Activated naive CD4-positive, alpha-beta T cell treated with anti-CD3 and anti-CD28 coated beads, Interleukin-2, amount 10 ng/mL, durations not matched to agents 7 days and 5 days (primary cell): ENCODE measurements at regions not wholly inside any gene's neighbourhood (a gene's known extent, or its start where the extent isn't known, plus 50 kb on each side); places are given as distances from the start of the nearest gene placed in this dataset.

ENCODE experiments used
- CTCF ChIA-PET: fragments of 350-600 bp; sonication (Branson Sonifier 250); formaldehyde crosslinking; loops from one replicate; lab custom pipeline; 2021; ENCODE audit warnings: antibody characterized with exemption; lab: Charles Lee
- DNase-seq: peaks from one replicate; pipeline ENCODE4 v3.0.0-alpha.2; 2020
- H3K27ac Mint-ChIP-seq: one replicate; pipeline ENCODE4 v1.8.0; 2021; ENCODE audit warnings: mild to moderate bottlenecking, moderate library complexity, mixed read lengths
- H3K27me3 Mint-ChIP-seq: one replicate; pipeline ENCODE4 v1.8.0; 2021; ENCODE audit warnings: mild to moderate bottlenecking, mixed read lengths
- H3K36me3 Mint-ChIP-seq: one replicate; pipeline ENCODE4 v1.8.0; 2021; ENCODE audit warnings: mixed read lengths
- H3K4me1 Mint-ChIP-seq: one replicate; pipeline ENCODE4 v1.8.0; 2021; ENCODE audit warnings: mixed read lengths
- H3K4me3 Mint-ChIP-seq: one replicate; pipeline ENCODE4 v1.8.0; 2021; ENCODE audit warnings: mild to moderate bottlenecking, moderate library complexity, mixed read lengths
- H3K9me3 Mint-ChIP-seq: one replicate; pipeline ENCODE4 v1.8.0; 2021; ENCODE audit warnings: mixed read lengths

DNA sequence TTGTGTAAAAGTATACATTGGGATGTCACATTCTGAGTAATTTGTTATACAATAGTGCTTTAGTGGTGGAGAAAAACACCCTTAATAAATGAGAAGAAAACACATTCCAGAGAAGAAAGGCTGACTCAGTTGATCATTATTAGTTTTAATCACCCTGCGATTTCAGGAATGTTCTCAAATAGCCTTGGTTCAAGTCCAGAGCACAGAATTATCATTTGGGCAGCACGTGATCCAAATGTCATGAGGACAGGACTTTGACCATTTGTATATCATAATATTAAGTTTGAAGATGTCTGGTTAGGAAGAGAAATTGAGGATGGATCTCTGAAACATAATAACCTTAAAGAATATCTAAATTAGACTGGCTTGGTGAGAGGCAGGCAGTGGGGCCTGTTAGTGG, 1434.3 kb upstream of the TENM3 start:
- Mint-ChIP-seq H3K9me3 (no peaks in the 10 kb centered on the region), H3K27me3 (no peaks in the 10 kb centered on the region), H3K27ac (no peak overlapping the region), H3K4me1 (no peaks in the 10 kb centered on the region), H3K4me3 (no peak overlapping the region), H3K36me3 (no peaks in the 10 kb centered on the region)
- CTCF ChIA-PET, result no interaction called here
- no peak for DNase-seq

DNA sequence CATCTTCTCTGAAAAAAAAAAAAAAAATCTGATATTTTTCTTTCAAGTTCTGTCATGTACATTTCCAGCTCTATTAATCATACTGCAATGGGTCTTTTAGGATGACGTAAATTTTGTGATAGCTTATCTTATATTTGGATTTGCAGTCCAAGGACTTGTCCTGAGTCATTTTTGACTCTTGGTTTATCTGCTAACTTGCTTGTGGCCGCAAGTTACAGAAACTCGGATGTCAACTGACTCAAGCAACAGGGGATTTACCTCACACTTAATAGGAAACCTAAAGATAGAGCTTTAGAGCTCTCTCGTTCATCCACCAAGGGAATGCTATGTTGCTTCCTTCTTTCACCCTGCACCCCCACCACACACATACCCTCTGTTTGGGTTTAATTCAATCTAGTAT, 1433.8 kb upstream of the TENM3 start:
- no peaks in the 10 kb centered on the region for H3K9me3 Mint-ChIP-seq

DNA sequence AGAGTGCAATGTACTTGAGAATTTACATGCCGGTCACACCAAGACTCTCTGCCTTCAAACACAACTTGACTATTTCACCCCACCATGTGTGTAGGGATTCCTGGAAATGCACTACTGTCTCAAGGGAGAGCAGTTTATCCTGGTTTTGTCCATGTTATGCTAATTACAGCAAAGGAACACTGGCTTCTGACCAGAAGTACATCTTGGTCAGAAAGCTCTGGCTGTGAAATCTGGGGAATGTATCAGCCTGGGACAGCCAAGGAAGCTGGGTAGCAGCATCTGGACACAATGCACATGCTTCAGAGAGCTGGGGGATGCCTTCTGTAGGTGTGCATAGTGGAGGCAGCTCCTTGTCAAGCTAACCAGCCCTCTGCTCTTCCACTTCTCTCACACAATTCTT, 1432.6 kb upstream of the TENM3 start:
- no peaks in the 10 kb centered on the region for H3K4me1 Mint-ChIP-seq
- no peak overlapping the region for H3K27ac Mint-ChIP-seq
- no peaks in the 10 kb centered on the region for H3K36me3 Mint-ChIP-seq
- H3K4me3 Mint-ChIP-seq, result no peak overlapping the region
- H3K9me3 Mint-ChIP-seq, result no peaks in the 10 kb centered on the region
- CTCF ChIA-PET, result no interaction called here
- no peak for DNase-seq
- H3K27me3 Mint-ChIP-seq, result no peaks in the 10 kb centered on the region

More for the DNA sequence above, 1433.8 kb upstream of the TENM3 start:
- no peak overlapping the region for H3K27ac Mint-ChIP-seq
- CTCF ChIA-PET, result no interaction called here
- no peaks in the 10 kb centered on the region for H3K27me3 Mint-ChIP-seq
- H3K4me3 Mint-ChIP-seq, result no peak overlapping the region
- no peaks in the 10 kb centered on the region for H3K36me3 Mint-ChIP-seq
- no peaks in the 10 kb centered on the region for H3K4me1 Mint-ChIP-seq
- DNase-seq, result no peak

DNA sequence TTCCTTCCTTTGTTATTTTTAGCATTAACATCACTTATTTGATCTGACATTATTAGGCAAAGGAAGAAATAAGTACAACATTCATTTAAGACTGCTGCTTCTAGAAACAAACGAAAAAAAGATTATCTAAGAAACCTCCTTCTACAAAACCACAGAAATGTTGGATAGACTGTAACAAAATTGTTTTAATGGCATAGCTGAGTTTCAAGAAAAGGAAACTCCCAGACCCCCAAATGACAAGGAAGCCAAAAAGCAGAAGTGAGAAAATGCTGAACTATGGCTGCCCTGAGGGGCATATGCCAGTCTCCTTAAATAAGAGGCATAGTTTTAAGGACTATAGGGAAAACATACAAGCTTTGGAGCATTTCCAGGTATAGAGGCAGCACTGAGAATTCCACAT, 1431.6 kb upstream of the TENM3 start:
- Mint-ChIP-seq H3K27me3 (no peaks in the 10 kb centered on the region), H3K4me3 (no peak overlapping the region), H3K36me3 (no peaks in the 10 kb centered on the region), H3K27ac (no peak overlapping the region), H3K4me1 (no peaks in the 10 kb centered on the region), H3K9me3 (no peaks in the 10 kb centered on the region)
- DNase-seq, result no peak
- CTCF ChIA-PET, result no interaction called here

DNA sequence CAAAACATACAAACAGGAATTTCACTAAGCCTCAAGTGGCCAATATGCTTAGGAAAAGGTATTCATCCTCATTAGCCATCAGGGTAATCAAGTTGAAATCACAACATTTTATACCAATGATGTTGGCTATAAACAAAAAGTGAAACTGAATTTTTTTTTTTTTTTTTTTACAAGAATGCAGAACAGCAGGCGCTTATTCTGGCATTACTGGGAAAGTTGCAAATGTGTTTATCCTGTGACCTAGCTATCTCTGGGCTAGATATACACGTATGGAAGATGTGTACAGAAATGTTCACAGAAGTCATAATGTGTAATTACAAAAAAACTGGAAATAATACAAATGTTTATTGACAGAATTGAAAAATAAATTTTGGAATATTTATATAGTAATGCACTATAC, 1430.4 kb upstream of the TENM3 start:
- Mint-ChIP-seq H3K9me3 (no peaks in the 10 kb centered on the region), H3K27me3 (no peaks in the 10 kb centered on the region), H3K27ac (no peak overlapping the region), H3K4me1 (no peaks in the 10 kb centered on the region), H3K4me3 (no peak overlapping the region), H3K36me3 (no peaks in the 10 kb centered on the region)
- CTCF ChIA-PET, result no interaction called here
- DNase-seq, result no peak

DNA sequence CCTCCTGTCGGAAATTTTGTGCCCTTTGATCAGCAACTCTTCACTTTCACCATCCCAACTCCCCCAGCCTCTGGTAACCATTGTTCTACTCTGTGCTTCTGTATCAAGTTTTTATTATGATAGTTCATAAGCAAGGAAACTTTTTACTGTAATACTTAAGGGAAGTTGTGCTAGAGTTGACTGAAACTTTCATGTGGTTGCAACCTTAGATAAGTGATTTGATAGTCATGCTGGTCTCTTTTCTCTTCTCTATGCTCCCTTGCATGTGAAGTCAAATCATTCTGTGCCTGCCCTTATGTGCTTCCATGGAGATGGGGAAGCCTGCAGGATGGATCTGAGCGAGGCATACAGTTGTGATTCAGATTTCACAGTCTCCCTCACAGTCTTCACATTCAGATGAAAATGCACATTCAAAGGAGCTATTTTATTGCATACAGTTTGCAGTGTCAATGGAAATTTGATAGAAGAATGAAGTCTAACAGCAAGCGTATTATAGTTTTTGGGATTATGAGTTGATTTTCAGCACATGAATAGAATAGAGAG, 1428.3 kb upstream of the TENM3 start:
- Mint-ChIP-seq H3K4me1 (no peaks in the 10 kb centered on the region), H3K4me3 (no peak overlapping the region), H3K9me3 (no peaks in the 10 kb centered on the region), H3K36me3 (no peaks in the 10 kb centered on the region), H3K27ac (no peak overlapping the region), H3K27me3 (no peaks in the 10 kb centered on the region)
- no peak for DNase-seq
- CTCF ChIA-PET, result no interaction called here

DNA sequence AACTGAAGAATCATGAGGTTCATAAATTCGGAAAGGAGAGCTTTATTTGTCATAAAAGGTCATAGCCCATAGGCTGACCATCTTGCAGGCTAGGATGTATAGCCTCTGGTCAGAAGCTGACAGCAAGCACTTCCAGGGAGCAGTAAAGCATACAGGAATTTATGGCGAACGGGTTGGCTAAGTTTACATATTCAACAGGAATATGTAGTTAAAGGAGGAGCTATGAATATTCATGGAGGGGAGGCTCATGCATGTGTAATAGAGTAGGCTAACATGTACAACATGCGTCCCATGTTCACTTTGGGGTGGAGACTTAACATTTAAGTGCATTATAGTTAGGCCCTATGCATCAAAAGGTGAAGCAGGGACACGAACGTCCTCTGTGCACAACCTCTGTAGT, 1425.7 kb upstream of the TENM3 start:
- Mint-ChIP-seq H3K27ac (no peak overlapping the region), H3K27me3 (no peaks in the 10 kb centered on the region), H3K9me3 (no peaks in the 10 kb centered on the region), H3K4me1 (no peaks in the 10 kb centered on the region), H3K36me3 (no peaks in the 10 kb centered on the region), H3K4me3 (no peak overlapping the region)
- DNase-seq, result no peak
- CTCF ChIA-PET, result no interaction called here

DNA sequence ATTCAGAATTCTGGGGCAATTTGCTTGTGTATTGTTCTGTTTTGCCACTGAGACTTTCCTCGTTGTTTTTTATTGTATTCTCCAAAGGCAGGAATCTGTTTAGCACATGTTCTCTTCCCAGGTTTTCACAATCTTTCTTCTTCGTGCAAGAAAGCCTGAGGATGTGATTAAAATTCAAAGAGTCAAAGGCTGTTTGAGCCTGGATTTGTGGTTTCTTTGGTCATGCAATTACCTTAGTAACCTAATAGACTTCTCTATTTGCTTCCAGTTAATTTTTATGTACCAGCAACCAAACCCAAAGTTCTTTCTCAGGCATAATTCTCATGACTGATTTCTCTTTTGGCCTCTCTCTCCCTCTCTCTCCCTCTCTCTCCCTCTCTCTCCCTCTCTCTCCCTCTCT, 1420.1 kb upstream of the TENM3 start:
- Mint-ChIP-seq H3K9me3 (no peaks in the 10 kb centered on the region), H3K4me3 (no peak overlapping the region), H3K27ac (no peak overlapping the region), H3K36me3 (no peaks in the 10 kb centered on the region), H3K27me3 (no peaks in the 10 kb centered on the region), H3K4me1 (no peaks in the 10 kb centered on the region)
- CTCF ChIA-PET, result no interaction called here
- DNase-seq, result no peak

DNA sequence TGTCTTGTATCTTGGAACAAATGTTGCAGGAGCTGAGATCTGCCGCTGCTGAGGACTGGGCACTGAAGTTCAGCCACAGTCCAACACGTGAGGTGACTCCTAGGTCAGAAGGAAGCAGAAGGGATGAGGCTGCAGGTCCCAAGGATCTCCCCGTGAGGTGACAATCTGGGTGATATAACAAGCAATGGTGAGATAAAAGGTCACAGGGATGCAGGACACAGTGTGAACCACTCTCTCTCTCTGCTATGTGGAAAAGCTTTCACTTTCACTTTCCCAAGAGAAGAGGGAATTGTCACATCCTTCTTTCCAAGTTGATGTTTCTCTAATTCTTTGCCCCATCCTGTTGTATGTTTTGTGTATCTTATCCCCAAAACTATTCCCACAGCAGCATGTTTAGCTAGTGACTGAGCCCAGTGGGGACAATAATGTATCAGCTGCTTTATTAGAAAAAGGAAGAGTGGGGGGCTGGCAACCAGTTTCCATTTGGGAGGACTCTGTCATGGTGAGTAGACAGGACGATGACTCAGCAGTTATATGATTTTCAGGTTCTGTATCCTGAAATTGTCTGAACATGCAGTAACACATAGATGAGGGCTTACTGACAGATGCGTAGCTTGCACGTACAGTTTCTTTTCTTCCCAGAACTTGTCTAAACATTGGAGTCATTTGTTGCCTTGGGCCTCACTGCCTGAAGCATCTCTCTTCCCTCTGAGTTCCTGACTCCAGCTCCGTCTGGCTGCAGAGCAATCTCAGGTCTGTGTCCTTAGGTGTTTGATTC, 1415.8 kb upstream of the TENM3 start:
- H3K27me3 Mint-ChIP-seq, result no peaks in the 10 kb centered on the region

DNA sequence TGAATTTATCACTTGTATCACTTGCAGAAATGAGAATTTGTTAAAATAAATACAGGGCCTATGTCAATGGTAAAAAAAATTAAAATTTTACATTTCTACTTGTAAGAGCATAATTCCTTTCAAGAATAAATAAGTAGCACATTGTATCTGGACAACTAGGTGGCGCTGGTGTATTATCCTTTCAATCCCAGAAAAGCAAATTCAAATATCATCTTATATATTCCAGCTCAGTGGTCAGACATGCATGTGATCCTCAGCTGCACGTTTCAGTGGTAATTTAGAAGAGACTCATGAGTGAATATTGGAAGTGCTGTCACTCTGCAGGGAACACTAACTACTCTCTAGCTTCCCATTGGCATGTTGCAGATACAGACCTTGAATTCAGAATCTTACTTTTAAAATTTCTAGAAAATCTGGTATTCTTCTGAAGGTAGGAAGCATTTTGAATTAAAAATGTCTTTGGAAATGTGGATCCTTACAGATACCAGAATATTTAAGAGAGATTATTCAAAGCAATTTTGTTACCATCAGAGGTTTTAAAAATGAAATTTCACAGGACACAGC, 1414.7 kb upstream of the TENM3 start:
- Mint-ChIP-seq H3K27ac (no peak overlapping the region), H3K9me3 (no peaks in the 10 kb centered on the region), H3K4me3 (no peak overlapping the region), H3K27me3 (no peaks in the 10 kb centered on the region), H3K36me3 (no peaks in the 10 kb centered on the region), H3K4me1 (no peaks in the 10 kb centered on the region)
- no peak for DNase-seq
- CTCF ChIA-PET, result interaction anchor here (0.7 to 1.4 kb wide), 4 partner anchors 15 to 700 kb away, joined by 3 to 6 read pairs (median 3); no protein-coding TSS in a partner anchor

More for the DNA sequence above, 1415.8 kb upstream of the TENM3 start:
- DNase-seq, result no peak
- CTCF ChIA-PET, result interaction anchor here (0.9 kb wide), 1 partner anchor 164 kb away, joined by 3 read pairs; no protein-coding TSS in a partner anchor
- Mint-ChIP-seq H3K9me3 (no peaks in the 10 kb centered on the region), H3K36me3 (no peaks in the 10 kb centered on the region), H3K27ac (no peak overlapping the region), H3K4me1 (no peaks in the 10 kb centered on the region), H3K4me3 (no peak overlapping the region)

DNA sequence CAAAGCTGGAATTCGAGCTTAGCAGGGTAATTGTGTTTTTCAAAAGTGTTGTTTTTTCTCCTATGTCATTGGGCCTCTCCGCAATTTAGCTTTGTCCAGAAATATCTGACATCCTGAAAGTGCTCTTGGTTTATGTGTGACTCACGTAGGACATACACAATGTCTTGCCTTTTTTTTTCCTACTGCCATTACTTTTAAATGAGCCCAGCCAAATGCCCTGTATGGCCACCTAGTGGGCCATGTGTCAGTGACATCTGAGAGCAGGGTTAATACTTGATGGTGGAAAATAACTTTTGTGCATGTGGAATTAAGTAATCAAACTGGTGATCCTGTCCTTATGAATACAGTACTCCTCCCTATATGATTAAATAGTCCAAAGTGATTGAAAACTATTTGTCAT, 1411.1 kb upstream of the TENM3 start:
- Mint-ChIP-seq H3K36me3 (no peaks in the 10 kb centered on the region), H3K4me3 (no peak overlapping the region), H3K27me3 (no peaks in the 10 kb centered on the region), H3K4me1 (no peaks in the 10 kb centered on the region), H3K9me3 (no peaks in the 10 kb centered on the region), H3K27ac (no peak overlapping the region)
- DNase-seq, result no peak
- CTCF ChIA-PET, result no interaction called here

DNA sequence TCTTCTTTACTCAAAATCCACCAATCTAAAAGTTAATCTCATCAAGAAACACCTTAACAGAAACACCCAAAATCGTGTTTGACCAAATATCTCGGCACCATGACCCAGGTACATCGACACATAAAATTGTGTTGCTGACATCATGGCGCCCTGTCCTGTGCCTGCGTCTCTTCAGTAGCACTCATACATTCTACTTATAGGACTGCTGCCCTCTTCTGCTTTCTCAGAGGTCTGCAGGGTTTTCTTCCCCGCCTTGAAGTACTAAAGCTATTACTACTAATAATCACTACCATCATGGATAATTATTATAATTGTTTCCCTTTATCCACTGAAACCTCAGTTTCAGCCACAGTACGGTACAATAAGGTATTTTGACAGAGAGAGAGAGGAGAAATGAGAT, 1403.1 kb upstream of the TENM3 start:
- H3K36me3 Mint-ChIP-seq, result no peaks in the 10 kb centered on the region
- H3K27ac Mint-ChIP-seq, result no peak overlapping the region
- H3K9me3 Mint-ChIP-seq, result no peaks in the 10 kb centered on the region
- H3K27me3 Mint-ChIP-seq, result no peaks in the 10 kb centered on the region
- H3K4me3 Mint-ChIP-seq, result no peak overlapping the region
- no peak for DNase-seq
- H3K4me1 Mint-ChIP-seq, result no peaks in the 10 kb centered on the region
- CTCF ChIA-PET, result no interaction called here

DNA sequence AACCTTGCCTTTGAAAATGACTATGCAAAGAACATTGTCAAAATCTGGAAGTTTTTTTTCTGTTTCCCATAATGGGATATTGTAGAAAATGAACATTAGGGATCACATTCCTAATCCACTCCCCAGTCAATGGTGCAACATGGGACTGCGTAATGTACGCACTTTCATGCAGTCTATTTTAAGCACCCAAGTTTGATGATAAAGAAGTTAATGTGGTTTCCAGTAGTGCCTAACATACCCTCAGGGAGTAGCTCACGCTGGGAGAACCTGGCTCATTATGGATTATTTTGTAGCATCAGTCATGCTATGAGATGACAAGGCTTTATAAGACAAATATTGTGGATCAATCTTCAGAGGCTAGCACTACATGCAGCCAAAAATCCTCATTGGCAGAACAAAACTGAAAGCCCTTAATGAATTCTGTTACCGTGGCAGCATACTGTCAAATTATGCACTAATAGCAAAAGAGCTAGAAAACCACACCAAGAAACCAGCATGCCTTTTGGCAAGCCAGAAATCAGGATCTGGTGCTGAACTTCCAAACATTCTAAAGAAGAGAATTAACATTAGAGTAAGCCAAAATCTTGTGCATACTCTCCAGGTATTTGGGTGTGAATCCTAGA, 1392.8 kb upstream of the TENM3 start:
- Mint-ChIP-seq H3K27ac (no peak overlapping the region), H3K4me3 (no peak overlapping the region), H3K4me1 (no peaks in the 10 kb centered on the region), H3K36me3 (no peaks in the 10 kb centered on the region), H3K27me3 (no peaks in the 10 kb centered on the region), H3K9me3 (peaks cover 3% of the 10 kb centered on the region)
- CTCF ChIA-PET, result no interaction called here
- no peak for DNase-seq

DNA sequence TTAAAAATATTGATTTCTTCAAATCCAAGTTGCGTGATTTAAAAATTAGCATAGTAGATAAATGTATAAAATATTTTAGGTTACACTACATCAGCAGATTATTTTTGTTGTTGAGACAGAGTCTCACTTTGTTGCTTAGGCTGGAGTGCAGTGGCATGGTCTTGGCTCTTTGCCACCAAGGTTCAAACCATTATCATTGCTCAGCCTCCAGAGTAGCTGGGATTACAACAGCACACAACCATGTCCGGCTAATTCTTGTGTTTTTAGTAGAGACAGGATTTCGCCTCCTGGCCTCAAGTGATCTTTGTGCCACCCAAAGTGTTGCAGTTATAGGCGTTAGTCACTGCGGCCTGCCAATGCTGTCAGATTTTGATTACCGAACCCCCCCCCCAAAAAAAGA, 1390.5 kb upstream of the TENM3 start:
- H3K4me1 Mint-ChIP-seq, result no peaks in the 10 kb centered on the region
- no peak overlapping the region for H3K4me3 Mint-ChIP-seq
- no peaks in the 10 kb centered on the region for H3K27me3 Mint-ChIP-seq
- no peaks in the 10 kb centered on the region for H3K36me3 Mint-ChIP-seq
- no peak overlapping the region for H3K27ac Mint-ChIP-seq
- peaks cover 4% of the 10 kb centered on the region for H3K9me3 Mint-ChIP-seq
- CTCF ChIA-PET, result no interaction called here
- DNase-seq, result no peak

DNA sequence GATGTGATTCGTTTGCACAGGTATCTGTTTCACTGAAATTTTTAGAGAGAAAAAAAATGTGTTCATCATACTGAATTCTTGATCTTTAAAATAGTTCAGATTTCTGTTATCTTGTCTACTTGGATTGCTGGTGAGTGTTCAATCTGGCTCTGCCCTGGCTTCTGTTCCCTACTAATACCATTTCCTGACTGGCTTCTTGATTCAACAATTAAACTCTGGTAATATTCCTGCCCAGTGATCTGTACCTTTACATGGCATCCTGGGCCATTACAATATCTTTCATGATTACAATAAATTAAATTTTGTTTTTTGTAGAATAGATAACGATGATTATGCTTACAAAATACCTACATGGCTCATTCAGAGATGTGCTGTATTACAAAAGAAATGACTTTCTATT, 1388.0 kb upstream of the TENM3 start:
- no peaks in the 10 kb centered on the region for H3K27me3 Mint-ChIP-seq
- no peaks in the 10 kb centered on the region for H3K36me3 Mint-ChIP-seq
- H3K9me3 Mint-ChIP-seq, result peaks cover 6% of the 10 kb centered on the region
- H3K27ac Mint-ChIP-seq, result no peak overlapping the region
- CTCF ChIA-PET, result no interaction called here
- no peak for DNase-seq
- no peak overlapping the region for H3K4me3 Mint-ChIP-seq
- H3K4me1 Mint-ChIP-seq, result no peaks in the 10 kb centered on the region
